ENCODE measurements at regions not wholly inside any gene's neighbourhood (a gene's known extent, or its start where the extent isn't known, plus 50 kb on each side); places are given as distances from the start of the nearest gene placed in this dataset.

GRCh38 chr19:20858218-20858617 is 64.8 kb upstream of the ZNF85 start:
- Mint-ChIP-seq H3K9me3 (peaks cover 31 to 34% of the 10 kb centered on the region in 2 donors), H3K27me3 (ENCODE audit: low read depth) (no peaks in the 10 kb centered on the region), H3K27ac (no peak overlapping the region), H3K4me3 (no peak overlapping the region), H3K4me1 (ENCODE audit: low read depth) (no peaks in the 10 kb centered on the region), H3K36me3 (ENCODE audit: insufficient read depth in 2 of 2) (peaks cover 7 to 13% of the 10 kb centered on the region in 2 donors)
- ATAC-seq (replicated peaks in 1 of 2) (no peak), DNase-seq (no peak)

GRCh38 chr19:20858861-20859260 is 64.2 kb upstream of the ZNF85 start:
- peaks cover 7 to 10% of the 10 kb centered on the region in 2 donors for H3K36me3 Mint-ChIP-seq (ENCODE audit: insufficient read depth in 2 of 2)
- DNase-seq (no peak), ATAC-seq (replicated peaks in 1 of 2) (no peak)
- H3K4me1 Mint-ChIP-seq (ENCODE audit: low read depth): no peaks in the 10 kb centered on the region
- H3K27ac Mint-ChIP-seq: peak overlapping the region; percentile 9
- peaks cover 26 to 30% of the 10 kb centered on the region in 2 donors for H3K9me3 Mint-ChIP-seq
- H3K27me3 Mint-ChIP-seq (ENCODE audit: low read depth): no peaks in the 10 kb centered on the region
- no peak overlapping the region for H3K4me3 Mint-ChIP-seq

GRCh38 chr19:20860339-20860738 is 62.7 kb upstream of the ZNF85 start:
- Mint-ChIP-seq H3K4me3 (no peak overlapping the region), H3K36me3 (ENCODE audit: insufficient read depth in 2 of 2) (peaks cover 0 to 5% of the 10 kb centered on the region in 2 donors), H3K9me3 (peaks cover 18 to 26% of the 10 kb centered on the region in 2 donors), H3K27ac (no peak overlapping the region), H3K4me1 (ENCODE audit: low read depth) (no peaks in the 10 kb centered on the region), H3K27me3 (ENCODE audit: low read depth) (no peaks in the 10 kb centered on the region)
- ATAC-seq (replicated peaks in 1 of 2) (no peak), DNase-seq (no peak)

- H3K36me3 Mint-ChIP-seq (ENCODE audit: insufficient read depth in 2 of 2): peaks cover 20% of the 10 kb centered on the region in 2 donors
- no peak for DNase-seq
- ATAC-seq (replicated peaks in 1 of 2): no peak
- no peak overlapping the region for H3K4me3 Mint-ChIP-seq
- no peaks in the 10 kb centered on the region for H3K4me1 Mint-ChIP-seq (ENCODE audit: low read depth)
- peaks cover 34 to 38% of the 10 kb centered on the region in 2 donors for H3K9me3 Mint-ChIP-seq
- H3K27ac Mint-ChIP-seq: no peak overlapping the region
- H3K27me3 Mint-ChIP-seq (ENCODE audit: low read depth): no peaks in the 10 kb centered on the region
Measured at GRCh38 chr19:20863176-20863575, 59.9 kb upstream of the ZNF85 start.
